IPS-20b (cell line): ENCODE measurements at regions not wholly inside any gene's neighbourhood (a gene's known extent, or its start where the extent isn't known, plus 50 kb on each side); places are given as distances from the start of the nearest gene placed in this dataset.

Experiments
- H3K27ac ChIP-seq: one replicate; pipeline ENCODE4 v1.5.1; 2013; ENCODE audit warnings: low read length
- H3K27me3 ChIP-seq: 2 replicates; pipeline ENCODE4 v1.6.1; 2013; ENCODE audit warnings: mild to moderate bottlenecking, low read length, inconsistent platforms; ENCODE audit not compliant: insufficient read depth
- H3K36me3 ChIP-seq: 2 replicates; pipeline ENCODE4 v1.6.1; 2013; ENCODE audit warnings: low read depth, mild to moderate bottlenecking, inconsistent platforms, low read length, moderate library complexity; ENCODE audit not compliant: insufficient read depth
- H3K4me1 ChIP-seq: 2 replicates; pipeline ENCODE4 v1.6.1; 2013; ENCODE audit warnings: mild to moderate bottlenecking, control low read depth, inconsistent platforms, low read length, moderate library complexity; ENCODE audit not compliant: insufficient read depth
- H3K4me3 ChIP-seq: 2 replicates; pipeline ENCODE4 v1.5.1; 2013; ENCODE audit warnings: mild to moderate bottlenecking, low read length, inconsistent platforms
- H3K9ac ChIP-seq: 2 replicates; pipeline ENCODE4 v1.6.1; 2013; ENCODE audit warnings: low read depth, mild to moderate bottlenecking, inconsistent platforms, low read length, moderate library complexity
- H3K9me3 ChIP-seq: 2 replicates; pipeline ENCODE4 v1.6.1; 2013; ENCODE audit warnings: mild to moderate bottlenecking, low read depth, low read length, inconsistent platforms; ENCODE audit not compliant: insufficient read depth

- H3K9me3 ChIP-seq = no peaks in the 10 kb centered on the region
- no peaks in the 10 kb centered on the region for H3K4me1 ChIP-seq
- H3K4me3 ChIP-seq = no peak overlapping the region
- H3K9ac ChIP-seq = no peak overlapping the region
- H3K27ac ChIP-seq = no peak overlapping the region
- no peaks in the 10 kb centered on the region for H3K36me3 ChIP-seq
- peaks cover 19% of the 10 kb centered on the region; the same call in 1 of the 2 replicates for H3K27me3 ChIP-seq
Observed at GRCh38 chr20:60116128-60116909, 158.1 kb downstream of the CDH26 start.

GRCh38 chr20:60117065-60117464, 158.8 kb downstream of the CDH26 start:
- Histone ChIP-seq H3K36me3 (no peaks in the 10 kb centered on the region), H3K4me1 (no peaks in the 10 kb centered on the region), H3K27ac (no peak overlapping the region), H3K9me3 (no peaks in the 10 kb centered on the region), H3K9ac (no peak overlapping the region), H3K27me3 (peaks cover 22% of the 10 kb centered on the region; the same call in 1 of the 2 replicates), H3K4me3 (no peak overlapping the region)

GRCh38 chr20:60121903-60122302, 163.7 kb downstream of the CDH26 start:
- no peak overlapping the region for H3K9ac ChIP-seq
- no peak overlapping the region for H3K27ac ChIP-seq
- no peaks in the 10 kb centered on the region for H3K9me3 ChIP-seq
- no peaks in the 10 kb centered on the region for H3K4me1 ChIP-seq
- no peaks in the 10 kb centered on the region for H3K36me3 ChIP-seq
- no peak overlapping the region for H3K4me3 ChIP-seq
- peaks cover 28% of the 10 kb centered on the region; the same call in 1 of the 2 replicates for H3K27me3 ChIP-seq

- Histone ChIP-seq H3K27me3 (peaks cover 28% of the 10 kb centered on the region; the same call in 1 of the 2 replicates), H3K27ac (no peak overlapping the region), H3K36me3 (no peaks in the 10 kb centered on the region), H3K4me1 (no peaks in the 10 kb centered on the region), H3K4me3 (no peak overlapping the region), H3K9me3 (no peaks in the 10 kb centered on the region), H3K9ac (no peak overlapping the region)
Observed at GRCh38 chr20:60122671-60123070, 164.4 kb downstream of the CDH26 start.

- Histone ChIP-seq H3K4me3 (no peak overlapping the region), H3K27ac (no peak overlapping the region), H3K9ac (no peak overlapping the region), H3K36me3 (no peaks in the 10 kb centered on the region), H3K4me1 (no peaks in the 10 kb centered on the region), H3K27me3 (peaks cover 28% of the 10 kb centered on the region; the same call in 1 of the 2 replicates), H3K9me3 (no peaks in the 10 kb centered on the region)
Observed at GRCh38 chr20:60123096-60123495, 164.9 kb downstream of the CDH26 start.

- H3K9me3 ChIP-seq = no peaks in the 10 kb centered on the region
- no peak overlapping the region for H3K4me3 ChIP-seq
- H3K36me3 ChIP-seq = no peaks in the 10 kb centered on the region
- H3K27me3 ChIP-seq = peaks cover 23% of the 10 kb centered on the region; the same call in 1 of the 2 replicates
- H3K9ac ChIP-seq = no peak overlapping the region
- no peak overlapping the region for H3K27ac ChIP-seq
- no peaks in the 10 kb centered on the region for H3K4me1 ChIP-seq
Observed at GRCh38 chr20:60123652-60124051, 165.4 kb downstream of the CDH26 start.

GRCh38 chr20:60124776-60125381, 166.7 kb downstream of the CDH26 start:
- peaks cover 21% of the 10 kb centered on the region; the same call in 1 of the 2 replicates for H3K27me3 ChIP-seq
- H3K4me1 ChIP-seq = no peaks in the 10 kb centered on the region
- H3K9ac ChIP-seq = no peak overlapping the region
- no peak overlapping the region for H3K4me3 ChIP-seq
- H3K36me3 ChIP-seq = no peaks in the 10 kb centered on the region
- no peaks in the 10 kb centered on the region for H3K9me3 ChIP-seq
- no peak overlapping the region for H3K27ac ChIP-seq

- H3K4me1 ChIP-seq = no peaks in the 10 kb centered on the region
- no peak overlapping the region for H3K4me3 ChIP-seq
- no peaks in the 10 kb centered on the region for H3K36me3 ChIP-seq
- H3K9me3 ChIP-seq = no peaks in the 10 kb centered on the region
- no peak overlapping the region for H3K27ac ChIP-seq
- H3K9ac ChIP-seq = no peak overlapping the region
- peaks cover 21% of the 10 kb centered on the region; the same call in 1 of the 2 replicates for H3K27me3 ChIP-seq
Observed at GRCh38 chr20:60125513-60125912, 167.3 kb downstream of the CDH26 start.

- Histone ChIP-seq H3K27ac (no peak overlapping the region), H3K27me3 (peaks cover 11% of the 10 kb centered on the region; the same call in 1 of the 2 replicates), H3K4me1 (no peaks in the 10 kb centered on the region), H3K4me3 (no peak overlapping the region), H3K36me3 (no peaks in the 10 kb centered on the region), H3K9me3 (no peaks in the 10 kb centered on the region), H3K9ac (no peak overlapping the region)
Observed at GRCh38 chr20:60126975-60127374, 168.8 kb downstream of the CDH26 start.

GRCh38 chr20:60131375-60131774, 173.2 kb downstream of the CDH26 start:
- Histone ChIP-seq H3K9me3 (no peaks in the 10 kb centered on the region), H3K36me3 (no peaks in the 10 kb centered on the region), H3K4me1 (no peaks in the 10 kb centered on the region), H3K4me3 (no peak overlapping the region), H3K27ac (no peak overlapping the region), H3K9ac (no peak overlapping the region), H3K27me3 (peaks cover 5% of the 10 kb centered on the region; the same call in 1 of the 2 replicates)

GRCh38 chr20:60132162-60132826, 174.1 kb downstream of the CDH26 start:
- H3K27ac ChIP-seq = no peak overlapping the region

More at GRCh38 chr20:60132162-60132826, 174.1 kb downstream of the CDH26 start:
- H3K27me3 ChIP-seq = peaks cover 5% of the 10 kb centered on the region; the same call in 1 of the 2 replicates
- H3K9me3 ChIP-seq = no peaks in the 10 kb centered on the region
- H3K4me1 ChIP-seq = no peaks in the 10 kb centered on the region
- H3K4me3 ChIP-seq = no peak overlapping the region
- H3K9ac ChIP-seq = no peak overlapping the region
- no peaks in the 10 kb centered on the region for H3K36me3 ChIP-seq
